Colonic mucosa (tissue), 4 donors: ENCODE measurements at regions not wholly inside any gene's neighbourhood (a gene's known extent, or its start where the extent isn't known, plus 50 kb on each side); places are given as distances from the start of the nearest gene placed in this dataset.

ENCODE experiments used
- DNase-seq: peaks from one replicate; pipeline ENCODE4 v3.0.0-alpha.2; 2020
- H3K27ac ChIP-seq: fragments of 200-600 bp; one replicate; pipeline ENCODE4 v1.8.0; 2021
- H3K27me3 ChIP-seq: fragments of 200-600 bp; one replicate; pipeline ENCODE4 v1.8.0; 2021
- H3K36me3 ChIP-seq: fragments of 200-600 bp; one replicate; pipeline ENCODE4 v1.8.0; 2021
- H3K4me1 ChIP-seq: fragments of 200-600 bp; one replicate; pipeline ENCODE4 v1.8.0; 2021; ENCODE audit warnings: mild to moderate bottlenecking
- H3K4me3 ChIP-seq: fragments of 200-600 bp; one replicate; pipeline ENCODE4 v1.8.0; 2021
- H3K9ac ChIP-seq, 2 donors: one replicate each; pipeline ENCODE4 v1.7.0; 2013; ENCODE audit warnings: control low read depth in 2 of 2, low read depth in 2 of 2, low read length in 2 of 2
- H3K9me3 ChIP-seq: fragments of 200-600 bp; one replicate; pipeline ENCODE4 v1.8.0; 2021
- intact Hi-C: fragments of 100-400 bp; cut with DNase I; formaldehyde crosslinking; loops from one replicate; pipeline ENCODE4 v1.14.1; 2022
- TF ChIP-seq, protein P1 (sequence below): fragments of 200-600 bp; IDR thresholded peaks from one replicate; pipeline ENCODE4 v1.8.0; 2022; ENCODE audit warnings: antibody characterized with exemption, mild to moderate bottlenecking
- donor health status: healthy.
- donor health status: DM: no; HTN: no; CAD: no.
- donor health status: DM: no; HTN: no; CAD: no.

DNA sequence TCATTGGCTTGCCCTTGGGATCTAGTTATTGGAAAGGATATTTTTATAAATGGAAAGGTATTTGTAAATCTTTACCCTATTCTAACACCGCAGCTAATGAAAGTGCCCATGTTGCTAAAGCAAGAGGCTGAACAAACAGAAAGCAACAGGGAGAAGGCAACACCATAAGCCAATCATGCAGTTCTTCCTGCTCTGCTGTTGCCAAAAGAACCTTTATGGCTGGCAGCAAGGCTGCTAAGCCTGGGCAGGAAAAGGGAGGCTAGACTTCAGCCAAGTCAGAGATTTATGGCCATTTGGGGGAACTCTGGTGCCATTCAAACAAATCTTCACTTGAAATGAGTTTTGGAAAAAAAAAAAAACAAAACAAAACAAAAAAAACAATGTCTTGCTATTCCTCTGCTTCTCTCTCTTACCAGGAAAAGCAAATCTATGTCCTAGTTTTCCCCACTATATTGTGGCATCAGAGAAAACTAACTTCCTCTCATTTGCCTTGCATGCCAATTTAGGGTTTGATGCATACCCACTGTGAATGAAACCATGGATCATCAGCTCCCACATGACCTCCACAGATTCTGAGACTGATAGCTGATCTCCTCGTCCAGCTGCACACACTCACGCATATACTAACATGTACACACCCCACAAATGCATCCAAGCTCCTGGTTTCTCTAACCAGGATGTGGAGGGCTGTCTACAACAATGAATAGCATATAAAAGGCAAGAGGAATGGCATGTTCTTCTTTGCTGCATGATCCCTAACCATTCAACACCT, 179.3 kb downstream of the C1D start:
- H3K9ac ChIP-seq = no peak overlapping the region
- no peaks in the 10 kb centered on the region for H3K36me3 ChIP-seq
- H3K4me3 ChIP-seq = no peak overlapping the region
- TF ChIP-seq, protein P1, sequence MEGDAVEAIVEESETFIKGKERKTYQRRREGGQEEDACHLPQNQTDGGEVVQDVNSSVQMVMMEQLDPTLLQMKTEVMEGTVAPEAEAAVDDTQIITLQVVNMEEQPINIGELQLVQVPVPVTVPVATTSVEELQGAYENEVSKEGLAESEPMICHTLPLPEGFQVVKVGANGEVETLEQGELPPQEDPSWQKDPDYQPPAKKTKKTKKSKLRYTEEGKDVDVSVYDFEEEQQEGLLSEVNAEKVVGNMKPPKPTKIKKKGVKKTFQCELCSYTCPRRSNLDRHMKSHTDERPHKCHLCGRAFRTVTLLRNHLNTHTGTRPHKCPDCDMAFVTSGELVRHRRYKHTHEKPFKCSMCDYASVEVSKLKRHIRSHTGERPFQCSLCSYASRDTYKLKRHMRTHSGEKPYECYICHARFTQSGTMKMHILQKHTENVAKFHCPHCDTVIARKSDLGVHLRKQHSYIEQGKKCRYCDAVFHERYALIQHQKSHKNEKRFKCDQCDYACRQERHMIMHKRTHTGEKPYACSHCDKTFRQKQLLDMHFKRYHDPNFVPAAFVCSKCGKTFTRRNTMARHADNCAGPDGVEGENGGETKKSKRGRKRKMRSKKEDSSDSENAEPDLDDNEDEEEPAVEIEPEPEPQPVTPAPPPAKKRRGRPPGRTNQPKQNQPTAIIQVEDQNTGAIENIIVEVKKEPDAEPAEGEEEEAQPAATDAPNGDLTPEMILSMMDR = no peak
- intact Hi-C loops = no loop called here
- H3K27me3 ChIP-seq = no peaks in the 10 kb centered on the region
- no peak overlapping the region for H3K27ac ChIP-seq
- no peaks in the 10 kb centered on the region for H3K4me1 ChIP-seq
- DNase-seq = no peak
- no peaks in the 10 kb centered on the region for H3K9me3 ChIP-seq

DNA sequence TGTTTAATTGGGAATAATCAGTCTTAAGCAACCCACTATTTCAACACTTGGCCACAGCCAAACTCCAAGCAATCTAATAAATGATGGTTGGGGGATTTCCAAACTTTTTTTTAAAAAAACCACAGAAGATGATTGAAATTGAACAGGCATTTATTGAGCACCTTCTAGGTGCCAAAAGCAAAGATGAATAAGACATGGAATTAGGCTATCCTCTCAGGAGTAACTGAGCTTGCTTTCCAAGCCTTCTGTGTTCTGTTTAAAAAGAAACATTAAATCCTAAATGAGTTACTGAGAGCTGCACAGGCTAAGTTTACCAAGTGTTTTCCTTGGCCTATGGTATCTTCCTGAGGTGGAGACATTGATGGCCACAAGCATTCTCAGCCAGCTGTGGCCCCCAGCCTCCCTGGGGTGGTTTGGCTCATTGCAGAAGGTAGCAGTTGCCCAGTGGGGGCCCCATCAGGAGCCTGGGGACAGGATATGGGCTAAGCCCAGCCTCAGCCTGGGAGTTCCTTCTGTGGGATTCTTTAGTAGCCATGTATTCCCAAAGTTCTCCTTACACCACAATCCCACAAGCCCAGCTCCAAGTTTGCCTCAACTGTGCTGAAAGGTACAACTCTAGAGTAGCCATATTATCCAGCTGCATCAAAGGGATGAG, 174.3 kb downstream of the C1D start:
- no peak overlapping the region for H3K27ac ChIP-seq
- intact Hi-C loops = no loop called here
- no peaks in the 10 kb centered on the region for H3K9me3 ChIP-seq

DNA sequence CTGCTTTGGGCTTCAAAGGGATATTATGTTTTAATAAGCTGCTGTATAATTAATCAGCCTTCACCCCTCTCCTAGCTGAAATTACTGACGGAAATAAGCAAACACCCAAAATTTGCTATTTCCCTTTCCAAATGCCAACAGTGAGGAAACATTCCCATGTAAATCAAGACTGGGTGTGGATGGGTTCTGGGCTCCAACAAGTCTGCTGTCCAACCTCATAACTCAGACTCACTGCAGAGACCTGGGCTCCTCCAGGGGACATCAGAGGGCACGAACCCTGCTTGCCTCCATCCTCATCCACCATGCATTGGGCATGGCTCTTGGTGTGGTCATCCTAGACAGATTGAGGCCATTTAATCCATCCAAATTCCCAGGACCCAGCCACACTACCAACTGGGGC, 173.7 kb downstream of the C1D start:
- Histone ChIP-seq H3K4me1 (no peaks in the 10 kb centered on the region), H3K4me3 (no peak overlapping the region), H3K9me3 (no peaks in the 10 kb centered on the region), H3K27me3 (no peaks in the 10 kb centered on the region), H3K27ac (no peak overlapping the region), H3K9ac (no peak overlapping the region), H3K36me3 (no peaks in the 10 kb centered on the region)
- intact Hi-C loops = no loop called here
- TF ChIP-seq, protein P1 = no peak
- DNase-seq = no peak

More for the DNA sequence above, 174.3 kb downstream of the C1D start:
- Histone ChIP-seq H3K4me3 (no peak overlapping the region), H3K9ac (no peak overlapping the region), H3K4me1 (no peaks in the 10 kb centered on the region), H3K27me3 (no peaks in the 10 kb centered on the region), H3K36me3 (no peaks in the 10 kb centered on the region)
- no peak for DNase-seq
- TF ChIP-seq, protein P1 = no peak

DNA sequence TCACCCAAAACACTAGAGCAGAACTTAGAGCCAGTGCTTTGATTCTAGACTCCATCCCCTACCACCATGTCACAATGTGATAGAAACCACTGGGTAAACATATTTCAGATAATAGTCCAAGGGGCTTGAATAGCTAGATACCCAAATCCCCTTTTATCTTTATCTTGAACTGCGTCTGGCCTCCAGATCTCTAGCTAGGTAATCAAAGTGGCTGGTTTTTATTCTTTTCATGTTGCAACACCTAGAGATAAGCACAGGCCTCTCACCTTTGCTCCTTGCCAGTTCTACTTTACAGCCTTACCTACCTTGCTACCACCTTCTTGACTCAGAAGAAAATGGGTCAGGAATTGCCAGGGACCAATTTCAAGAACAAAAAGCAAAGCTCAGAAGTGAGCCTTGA, 171.2 kb downstream of the C1D start:
- DNase-seq = no peak
- no peaks in the 10 kb centered on the region for H3K36me3 ChIP-seq
- TF ChIP-seq, protein P1 = no peak

DNA sequence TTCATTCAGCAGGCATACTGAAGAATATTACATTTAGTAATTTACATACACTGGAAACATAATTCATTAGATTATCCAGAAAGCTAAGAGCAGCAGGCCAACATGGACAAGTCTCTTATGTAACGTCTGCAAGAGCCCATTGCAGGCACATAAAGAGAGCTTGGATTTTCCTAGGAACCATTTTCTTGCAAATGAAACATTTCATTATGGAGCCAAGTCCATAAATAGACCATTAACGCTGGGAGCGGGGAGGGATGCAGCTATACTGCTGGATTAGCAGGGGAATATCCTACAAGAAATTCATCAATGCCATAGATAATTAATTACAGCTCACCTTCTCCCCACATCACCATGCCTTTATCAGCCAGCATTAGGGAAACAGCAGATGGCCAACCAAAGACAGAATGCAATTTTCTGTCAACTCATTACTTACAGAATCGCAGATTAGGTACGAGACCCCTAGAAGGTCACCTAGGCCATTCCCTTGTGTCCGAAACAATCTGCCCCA, 170.4 kb downstream of the C1D start:
- Histone ChIP-seq H3K4me1 (no peaks in the 10 kb centered on the region), H3K9me3 (no peaks in the 10 kb centered on the region), H3K27me3 (no peaks in the 10 kb centered on the region), H3K27ac (no peak overlapping the region), H3K4me3 (no peak overlapping the region), H3K9ac (no peak overlapping the region), H3K36me3 (no peaks in the 10 kb centered on the region)
- DNase-seq = no peak
- intact Hi-C loops = no loop called here
- TF ChIP-seq, protein P1 = no peak

More for the DNA sequence above, 171.2 kb downstream of the C1D start:
- H3K4me3 ChIP-seq = no peak overlapping the region
- no peaks in the 10 kb centered on the region for H3K9me3 ChIP-seq
- no peak overlapping the region for H3K9ac ChIP-seq
- H3K27me3 ChIP-seq = no peaks in the 10 kb centered on the region
- no peak overlapping the region for H3K27ac ChIP-seq
- H3K4me1 ChIP-seq = no peaks in the 10 kb centered on the region
- intact Hi-C loops = no loop called here
